Adrenal gland (tissue), 5 donors: ENCODE measurements at regions not wholly inside any gene's neighbourhood (a gene's known extent, or its start where the extent isn't known, plus 50 kb on each side); places are given as distances from the start of the nearest gene placed in this dataset.

Experiments
- CTCF ChIP-seq, 6 experiments: fragments of 450-650 bp in 4 of 6; fragments of 200-600 bp in 2 of 6; sonication (generic) in 1 of 6; IDR thresholded peaks; 1 replicate in 5 of 6; 2 replicates in 1 of 6; pipeline versions ENCODE4 v1.5.1 to v1.8.0; 2016 to 2021; ENCODE audit warnings: antibody characterized with exemption in 6 of 6, mild to moderate bottlenecking in 2 of 6, moderate library complexity in 1 of 6
- POLR2A ChIP-seq, 2 donors: fragments of 450-650 bp; IDR thresholded peaks; one replicate each; pipeline ENCODE4 v1.6.1; 2017; ENCODE audit warnings: antibody characterized with exemption in 2 of 2, mild to moderate bottlenecking in 2 of 2, moderate library complexity in 1 of 2
- donor health status: DM: no; HTN: no; CAD: no.

GRCh38 chr6:148620579-148621298 is 126.1 kb upstream of the UST start:
- TF ChIP-seq CTCF (IDR thresholded peaks at IDR 0.05) (no peak), POLR2A (IDR thresholded peaks at IDR 0.05) (no peak)
